ENCODE measurements at regions not wholly inside any gene's neighbourhood (a gene's known extent, or its start where the extent isn't known, plus 50 kb on each side); places are given as distances from the start of the nearest gene placed in this dataset.

GRCh38 chr2:76544901-76545300, 834.2 kb upstream of the GCFC2 start:
- TF ChIP-seq RAD21 (IDR thresholded peaks at IDR 0.05; ENCODE audit: low read depth) (no peak), SIN3A (IDR thresholded peaks at IDR 0.05; ENCODE audit: low read depth) (no peak), ZFX (IDR thresholded peaks at IDR 0.05) (no peak), MAX (IDR thresholded peaks at IDR 0.05) (no peak), YY1 (IDR thresholded peaks at IDR 0.05; ENCODE audit: extremely low read depth, insufficient replicate concordance, low read depth, low read length) (no peak), EZH2phosphoT487 (IDR thresholded peaks at IDR 0.05; ENCODE audit: borderline replicate concordance) (no peak), POLR2A (IDR thresholded peaks at IDR 0.05; ENCODE audit: borderline replicate concordance, extremely low read depth, insufficient read depth, insufficient read length) (no peak), EZH2 (IDR thresholded peaks at IDR 0.05) (no peak), TCF7L2 (IDR thresholded peaks at IDR 0.05; ENCODE audit: borderline replicate concordance, extremely low read depth, insufficient read depth, insufficient read length) (no peak)
- TF ChIP-seq, protein P1, sequence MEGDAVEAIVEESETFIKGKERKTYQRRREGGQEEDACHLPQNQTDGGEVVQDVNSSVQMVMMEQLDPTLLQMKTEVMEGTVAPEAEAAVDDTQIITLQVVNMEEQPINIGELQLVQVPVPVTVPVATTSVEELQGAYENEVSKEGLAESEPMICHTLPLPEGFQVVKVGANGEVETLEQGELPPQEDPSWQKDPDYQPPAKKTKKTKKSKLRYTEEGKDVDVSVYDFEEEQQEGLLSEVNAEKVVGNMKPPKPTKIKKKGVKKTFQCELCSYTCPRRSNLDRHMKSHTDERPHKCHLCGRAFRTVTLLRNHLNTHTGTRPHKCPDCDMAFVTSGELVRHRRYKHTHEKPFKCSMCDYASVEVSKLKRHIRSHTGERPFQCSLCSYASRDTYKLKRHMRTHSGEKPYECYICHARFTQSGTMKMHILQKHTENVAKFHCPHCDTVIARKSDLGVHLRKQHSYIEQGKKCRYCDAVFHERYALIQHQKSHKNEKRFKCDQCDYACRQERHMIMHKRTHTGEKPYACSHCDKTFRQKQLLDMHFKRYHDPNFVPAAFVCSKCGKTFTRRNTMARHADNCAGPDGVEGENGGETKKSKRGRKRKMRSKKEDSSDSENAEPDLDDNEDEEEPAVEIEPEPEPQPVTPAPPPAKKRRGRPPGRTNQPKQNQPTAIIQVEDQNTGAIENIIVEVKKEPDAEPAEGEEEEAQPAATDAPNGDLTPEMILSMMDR (IDR thresholded peaks at IDR 0.05 in 2 of 3, conservative IDR thresholded peaks at IDR 0.05 in 1 of 3; ENCODE audit: borderline replicate concordance in 1 of 3, insufficient read depth in 1 of 3, low read depth in 2 of 3, low read length in 2 of 3), result no peak
